HG02610 (cell line): ENCODE measurements at regions not wholly inside any gene's neighbourhood (a gene's known extent, or its start where the extent isn't known, plus 50 kb on each side); places are given as distances from the start of the nearest gene placed in this dataset.

ENCODE experiments used
- ATAC-seq: cut with Tn5 transposase; IDR thresholded peaks from one replicate; pipeline ENCODE4 v1.9.1; 2021; ENCODE audit warnings: mild to moderate bottlenecking, moderate library complexity; ENCODE audit not compliant: unreplicated experiment

DNA sequence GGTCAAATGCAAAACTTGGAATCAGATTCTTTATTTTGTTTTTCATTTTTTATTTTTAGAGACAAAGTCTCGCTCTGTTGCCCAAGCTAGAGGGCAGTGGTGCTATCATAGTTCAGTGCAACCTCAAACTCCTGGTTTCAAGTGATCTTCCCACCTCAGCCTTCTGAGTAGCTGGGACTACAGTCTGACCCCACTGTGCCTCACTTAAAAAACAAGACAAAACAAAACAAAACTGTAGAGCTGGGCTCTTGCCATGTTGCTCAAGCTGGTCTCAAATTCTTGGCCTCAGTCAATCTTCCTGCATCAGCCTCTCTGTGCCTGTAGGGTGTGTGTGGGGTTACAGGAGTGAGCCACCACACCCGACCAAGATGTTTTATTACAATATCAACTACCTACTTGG lies 396.0 kb upstream of the USP24 start:
- ATAC-seq, result no peak

DNA sequence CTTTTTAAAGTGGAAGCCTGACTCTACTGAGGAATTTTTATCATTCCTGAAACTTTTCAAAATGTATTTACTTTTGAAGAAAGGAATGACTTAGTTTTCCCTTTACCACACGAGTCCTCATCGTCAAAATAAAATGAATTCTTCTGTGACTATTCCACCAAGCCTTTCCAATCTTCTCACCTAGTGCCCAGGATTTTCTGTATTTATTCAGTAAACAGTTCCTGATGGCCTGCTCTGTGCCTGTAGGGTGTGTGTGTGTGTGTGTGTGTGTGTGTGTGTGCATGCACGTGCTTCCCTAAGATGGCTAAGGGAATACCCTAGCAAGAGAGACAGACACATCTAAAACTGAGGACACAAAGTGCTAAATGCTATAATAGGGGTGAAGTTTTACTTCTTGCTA lies 395.0 kb upstream of the USP24 start:
- no peak for ATAC-seq

- no peak for ATAC-seq
These were observed 394.5 kb upstream of the USP24 start for GRCh38 chr1:55609630-55610029.

- ATAC-seq, result no peak
These were observed 390.0 kb upstream of the USP24 start for GRCh38 chr1:55605155-55605554.

DNA sequence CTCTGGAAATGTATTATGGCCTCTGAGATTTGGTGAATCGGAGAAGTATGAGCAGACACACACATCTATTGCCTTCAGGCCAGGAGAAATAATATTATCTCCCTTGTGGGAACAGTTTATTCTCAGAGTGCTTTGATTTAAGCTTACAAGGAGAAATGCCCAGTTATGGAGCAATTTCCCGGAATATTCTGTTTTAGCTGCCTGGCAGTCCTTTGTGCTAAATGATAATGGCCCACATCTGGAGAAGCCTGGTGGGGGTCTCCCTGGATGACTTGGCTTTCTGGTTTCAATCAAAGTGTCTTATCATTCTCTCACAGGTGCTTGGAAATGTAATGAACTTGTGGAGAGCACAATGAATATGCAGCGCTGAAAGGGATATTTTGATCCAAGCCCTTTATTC lies 389.6 kb upstream of the USP24 start:
- ATAC-seq, result no peak

GRCh38 chr1:55604179-55604578 lies 389.0 kb upstream of the USP24 start:
- ATAC-seq, result no peak

DNA sequence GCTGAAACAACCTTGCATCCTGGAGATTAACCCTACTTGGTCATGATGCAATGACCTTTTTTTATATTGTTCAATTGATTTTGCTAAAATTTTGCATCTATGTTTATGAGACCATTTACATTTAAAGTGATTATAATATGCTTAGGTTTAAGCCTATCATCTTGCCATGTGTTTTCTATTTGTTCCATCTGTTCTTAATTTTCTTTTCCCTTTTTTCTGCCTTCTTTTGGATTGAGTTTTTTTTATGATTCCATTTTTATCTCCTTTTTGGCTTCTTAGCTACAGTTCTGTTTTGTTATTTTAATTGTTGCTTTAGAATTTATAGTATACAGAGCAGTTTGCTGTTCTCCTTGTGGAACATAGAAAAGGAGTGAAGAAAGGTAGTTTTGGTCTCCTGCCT lies 385.1 kb upstream of the USP24 start:
- ATAC-seq, result no peak

DNA sequence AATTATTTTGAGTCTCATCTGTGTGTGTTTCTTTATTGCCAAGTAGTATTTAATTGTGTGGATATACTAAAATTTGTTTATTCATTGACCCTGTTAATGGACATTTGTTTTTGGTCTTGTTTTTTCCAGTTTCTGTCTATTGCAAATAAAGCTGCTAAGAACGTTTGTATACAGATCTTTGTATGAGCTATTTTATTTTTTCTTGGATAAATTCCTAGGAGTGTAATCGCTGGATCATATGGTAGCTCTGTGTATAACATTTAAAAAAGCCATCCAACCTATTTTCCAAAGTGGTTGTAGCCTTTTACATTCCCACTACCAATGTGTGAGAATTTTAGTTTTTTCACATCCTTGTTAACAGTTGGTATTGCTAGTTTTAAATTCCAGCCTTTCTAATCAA lies 382.7 kb upstream of the USP24 start:
- ATAC-seq, result no peak

GRCh38 chr1:55594701-55595100 lies 379.5 kb upstream of the USP24 start:
- ATAC-seq, result no peak

DNA sequence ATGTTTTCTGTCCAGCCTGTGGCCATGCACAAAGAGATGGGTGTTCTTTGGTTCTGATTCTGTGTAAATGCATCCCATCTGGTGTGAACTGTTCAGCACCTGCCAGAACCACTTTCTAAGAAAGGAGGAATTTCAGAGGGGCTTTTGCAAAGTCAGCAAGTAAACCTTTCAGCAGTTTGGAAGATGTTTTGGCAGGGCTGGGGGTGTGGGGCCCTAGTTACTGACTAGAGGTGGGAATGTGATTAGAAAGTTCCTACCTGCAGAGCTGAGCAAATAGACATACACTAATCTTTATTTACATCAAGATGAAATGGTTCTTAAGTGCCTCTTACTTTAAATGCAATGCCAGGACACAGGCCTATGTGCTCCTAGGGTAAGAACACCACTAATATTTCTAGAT lies 378.1 kb upstream of the USP24 start:
- no peak for ATAC-seq

DNA sequence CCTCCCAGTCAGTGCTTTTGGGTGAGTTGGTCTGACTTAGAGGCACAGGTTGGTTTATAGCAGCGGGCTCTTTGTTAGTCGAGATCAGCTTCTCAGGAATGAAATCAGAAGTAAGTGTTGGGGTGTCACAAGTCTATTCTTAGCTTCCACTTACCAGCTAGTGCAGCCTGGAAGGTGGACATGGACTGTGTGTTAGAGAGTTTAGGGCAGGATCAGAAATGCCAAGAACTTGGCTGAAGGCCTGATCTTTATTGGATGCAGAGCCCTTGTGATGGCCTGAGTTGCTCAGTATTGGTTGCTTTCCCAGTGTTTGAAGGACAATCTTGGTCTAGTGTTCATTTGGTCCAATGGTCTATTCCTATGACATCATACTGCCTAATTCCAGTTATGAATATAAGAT lies 377.0 kb upstream of the USP24 start:
- ATAC-seq, result no peak

DNA sequence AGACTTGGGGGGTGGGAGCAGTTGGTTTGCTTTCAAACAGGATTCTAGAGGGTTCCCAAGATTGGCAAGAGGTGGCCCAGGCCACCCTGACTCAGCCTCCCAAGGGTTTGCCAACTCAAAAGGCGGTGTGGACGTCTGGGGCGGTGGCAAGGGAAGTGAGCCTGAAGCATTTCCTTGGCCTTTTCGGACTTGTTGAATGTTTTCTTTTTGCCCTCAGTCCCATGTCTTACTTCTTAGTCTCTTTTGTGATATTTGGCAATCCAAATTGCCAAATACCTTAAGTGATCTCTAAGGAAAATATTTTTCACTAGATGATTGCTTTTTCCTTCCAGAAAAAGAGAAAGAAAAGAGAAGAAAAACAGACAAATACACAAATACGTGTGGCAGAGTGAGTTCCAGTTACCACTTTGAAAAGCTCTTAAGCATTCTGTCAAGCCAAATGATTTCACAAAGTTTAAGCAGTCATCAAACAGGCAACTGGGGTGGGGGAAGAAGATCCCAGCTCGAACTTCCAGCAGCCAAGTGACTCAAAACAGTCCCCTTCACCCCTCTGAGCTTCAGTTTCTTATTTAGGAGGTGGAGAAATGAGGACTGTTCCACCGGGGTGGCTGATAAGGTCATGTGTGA lies 374.6 kb upstream of the USP24 start:
- no peak for ATAC-seq

DNA sequence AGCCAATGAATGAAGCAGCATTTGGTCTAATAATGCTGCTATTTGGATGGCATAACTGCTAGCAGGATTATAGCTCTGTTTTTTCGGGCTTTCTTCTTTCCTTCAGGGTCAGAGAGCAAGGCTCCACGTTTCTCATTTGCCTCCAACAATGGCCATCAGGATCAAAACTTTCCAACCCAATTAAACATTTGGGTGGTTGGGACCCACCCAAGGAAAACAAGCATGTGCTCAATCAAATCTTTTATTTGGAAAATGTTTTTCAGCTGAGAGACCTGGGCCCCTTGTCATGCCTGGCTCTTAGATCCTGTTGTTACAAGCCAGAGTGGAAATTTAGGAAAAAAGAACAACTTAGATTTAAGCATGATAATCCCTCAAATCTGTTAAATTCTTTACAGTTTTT lies 373.1 kb upstream of the USP24 start:
- ATAC-seq, result no peak

GRCh38 chr1:55586771-55587170 lies 371.6 kb upstream of the USP24 start:
- ATAC-seq, result no peak

DNA sequence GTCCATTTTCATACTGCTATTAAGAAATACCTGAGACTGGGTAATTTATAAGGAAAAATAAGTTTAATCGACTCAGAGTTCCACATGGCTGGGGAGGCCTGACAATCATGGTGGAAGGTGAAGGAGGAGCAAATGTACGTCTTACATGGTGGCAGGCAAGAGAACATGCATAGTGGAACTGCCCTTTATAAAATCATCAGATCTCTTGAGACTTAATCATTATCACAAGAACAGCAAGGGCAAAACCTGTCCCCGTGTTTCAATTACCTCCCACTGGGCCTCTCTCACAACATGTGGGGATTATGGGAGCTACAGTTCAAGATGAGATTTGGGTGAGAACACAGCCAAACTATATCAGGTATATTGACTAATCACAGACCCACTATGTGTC lies 370.2 kb upstream of the USP24 start:
- no peak for ATAC-seq

- no peak for ATAC-seq
These were observed 369.6 kb upstream of the USP24 start for GRCh38 chr1:55584526-55585401.

- ATAC-seq, result no peak
These were observed 366.9 kb upstream of the USP24 start for GRCh38 chr1:55582084-55582483.

GRCh38 chr1:55580845-55581332 lies 365.7 kb upstream of the USP24 start:
- ATAC-seq, result no peak

GRCh38 chr1:55579332-55580001 lies 364.3 kb upstream of the USP24 start:
- no peak for ATAC-seq

DNA sequence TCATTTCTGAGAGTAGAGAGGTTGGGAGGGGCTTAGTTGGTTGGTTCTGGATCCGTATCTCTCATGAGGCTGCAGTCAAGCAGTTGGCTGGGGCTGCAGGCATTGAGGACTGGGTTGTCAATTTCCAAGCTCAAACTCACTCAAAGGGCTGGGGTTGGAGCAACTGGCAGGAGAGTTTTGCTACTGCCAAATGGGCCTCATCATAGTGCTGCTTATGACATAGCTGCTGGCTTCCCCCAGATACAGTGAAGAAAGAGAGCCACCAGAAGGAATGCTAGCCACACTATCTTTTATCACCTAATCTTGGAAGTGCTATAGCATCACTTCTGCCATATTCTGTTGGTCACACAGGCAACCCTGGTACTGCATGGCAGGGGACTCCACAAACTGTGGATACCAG lies 363.5 kb upstream of the USP24 start:
- ATAC-seq, result no peak

GRCh38 chr1:55575571-55576279 lies 360.6 kb upstream of the USP24 start:
- no peak for ATAC-seq
